GM12878 (cell line): ENCODE measurements at regions not wholly inside any gene's neighbourhood (a gene's known extent, or its start where the extent isn't known, plus 50 kb on each side); places are given as distances from the start of the nearest gene placed in this dataset.

Experiments used
- ATAC-seq: fragments of 200-7000 bp; cut with Tn5 transposase; 3 replicates; pipeline ENCODE4 v1.9.1; 2020; ENCODE audit warnings: mild to moderate bottlenecking, moderate library complexity
- BruUV-seq: library from RNA; stranded (reverse); fragments of 400-500 nt; replicated peaks from 2 replicates; lab custom pipeline; 2021; lab: Mats Ljungman, UMichigan
- CTCF ChIA-PET: fragments of 300-600 bp; sonication (Branson Sonifier 250); formaldehyde crosslinking; extraction: SDS; loops from one replicate; lab custom pipeline; 2021; ENCODE audit warnings: inconsistent platforms; lab: Yijun Ruan, JAX
- POLR2A ChIA-PET: fragments of 350-600 bp; formaldehyde crosslinking; extraction: SDS; loops from one replicate; lab custom pipeline; 2021; ENCODE audit warnings: inconsistent platforms; lab: Charles Lee
- RAD21 ChIA-PET: fragments of 300-600 bp; sonication (Branson Sonifier 250); formaldehyde crosslinking; loops from one replicate; lab custom pipeline; 2023; ENCODE audit warnings: antibody characterized with exemption; ENCODE audit not compliant: unreplicated experiment; lab: Charles Lee
- SMC1A ChIA-PET: fragments of 300-600 bp; sonication (Branson Sonifier 250); formaldehyde crosslinking; loops from one replicate; lab custom pipeline; 2023; ENCODE audit not compliant: unreplicated experiment, uncharacterized antibody; lab: Charles Lee
- DNase-seq: peaks from one replicate; pipeline ENCODE4 v3.0.0-alpha.2; 2011; ENCODE audit warnings: low read depth, low spot score
- FAIRE-seq: peaks from 3 replicates; lab custom pipeline; 2011; peaks lifted over from hg19 to GRCh38; lab: Jason Lieb, UNC
- H2AFZ ChIP-seq: 2 replicates; pipeline ENCODE4 v1.6.0; 2011; ENCODE audit warnings: low read depth, low read length, control low read depth; ENCODE audit not compliant: control insufficient read depth
- H3K27ac ChIP-seq: 2 replicates; pipeline ENCODE4 v1.5.1; 2011; ENCODE audit warnings: control low read depth; ENCODE audit not compliant: control insufficient read depth, insufficient read depth
- H3K27me3 ChIP-seq, 2 experiments: replicated peaks in 1 of 2; 2 replicates each; pipeline versions ENCODE4 v1.6.0 to v1.6.1; 2011; ENCODE audit warnings: low read length in 1 of 2; ENCODE audit not compliant: control insufficient read depth in 2 of 2, insufficient read depth in 2 of 2
- H3K36me3 ChIP-seq, 2 experiments: 2 replicates each; pipeline ENCODE4 v1.5.1; 2011; ENCODE audit warnings: low read length in 1 of 2; ENCODE audit not compliant: control insufficient read depth in 2 of 2, insufficient read depth in 2 of 2
- H3K4me1 ChIP-seq: 2 replicates; pipeline ENCODE4 v1.6.1; 2011; ENCODE audit warnings: mild to moderate bottlenecking, low read length, moderate library complexity, mixed read lengths; ENCODE audit not compliant: control insufficient read depth, insufficient read depth
- H3K4me2 ChIP-seq: 2 replicates; pipeline ENCODE4 v1.6.0; 2011; ENCODE audit warnings: control low read depth; ENCODE audit not compliant: control insufficient read depth, insufficient read depth
- H3K4me3 ChIP-seq: fragments of 200-600 bp; sonication (generic); 2 replicates; pipeline ENCODE4 v1.5.1; 2016
- H3K79me2 ChIP-seq: 2 replicates; pipeline ENCODE4 v1.6.0; 2011; ENCODE audit warnings: low read length; ENCODE audit not compliant: control insufficient read depth, insufficient read depth
- H3K9ac ChIP-seq: 2 replicates; pipeline ENCODE4 v1.8.0; 2011; ENCODE audit warnings: low read length, control low read depth, mixed read lengths; ENCODE audit not compliant: control insufficient read depth, insufficient read depth
- H3K9me3 ChIP-seq: replicated peaks from 3 replicates; pipeline ENCODE4 v1.5.1; 2011; ENCODE audit warnings: mild to moderate bottlenecking, low read length; ENCODE audit not compliant: control insufficient read depth, insufficient read depth
- H4K20me1 ChIP-seq: 2 replicates; pipeline ENCODE4 v1.6.0; 2011; ENCODE audit not compliant: control insufficient read depth, insufficient read depth
- BACH1 ChIP-seq: fragments of 450-650 bp; IDR thresholded peaks from 2 replicates; pipeline ENCODE4 v1.6.1; 2017; ENCODE audit warnings: mild to moderate bottlenecking, borderline replicate concordance
- BHLHE40 ChIP-seq, 2 experiments: fragments of 450-650 bp in 1 of 2; IDR thresholded peaks; 2 replicates each; pipeline ENCODE4 v1.6.1; 2011 to 2017; ENCODE audit warnings: low read depth in 2 of 2, borderline replicate concordance in 1 of 2, improper control_type of control experiment in 1 of 2, low read length in 1 of 2, mild to moderate bottlenecking in 1 of 2
- CEBPZ ChIP-seq: fragments of 150-350 bp; IDR thresholded peaks from 2 replicates; pipeline ENCODE4 v1.6.1; 2016; ENCODE audit warnings: low read depth, low read length
- EGR1 ChIP-seq, 2 experiments: IDR thresholded peaks; 1 replicate in 1 of 2; 2 replicates in 1 of 2; pipeline ENCODE4 v1.6.1; 2011 to 2012; ENCODE audit warnings: low read depth in 2 of 2, low read length in 2 of 2, borderline replicate concordance in 1 of 2, mild to moderate bottlenecking in 1 of 2, moderate library complexity in 1 of 2
- MEF2A ChIP-seq: IDR thresholded peaks from 2 replicates; pipeline ENCODE4 v1.6.1; 2011; ENCODE audit warnings: low read depth, mild to moderate bottlenecking, low read length, moderate library complexity; ENCODE audit not compliant: insufficient read depth
- MEF2B ChIP-seq: fragments of 450-650 bp; IDR thresholded peaks from 2 replicates; pipeline ENCODE4 v1.6.1; 2018; ENCODE audit warnings: mild to moderate bottlenecking, moderate library complexity; ENCODE audit not compliant: partially characterized antibody, poor library complexity, severe bottlenecking
- MYB ChIP-seq: fragments of 150-350 bp; IDR thresholded peaks from 2 replicates; pipeline ENCODE4 v1.6.1; 2014; ENCODE audit warnings: mild to moderate bottlenecking, low read depth, low read length, borderline replicate concordance
- NFYA ChIP-seq: IDR thresholded peaks from 2 replicates; pipeline ENCODE4 v1.6.1; 2011; ENCODE audit warnings: low read depth, mild to moderate bottlenecking, low read length, improper control_type of control experiment, borderline replicate concordance
- NR2C2 ChIP-seq: IDR thresholded peaks from 2 replicates; pipeline ENCODE4 v1.6.1; 2011; ENCODE audit warnings: borderline replicate concordance, low read depth; ENCODE audit not compliant: control insufficient read depth, insufficient read length
- NR2F1 ChIP-seq: fragments of 450-650 bp; conservative IDR thresholded peaks from 2 replicates; pipeline ENCODE4 v1.6.1; 2017; ENCODE audit warnings: mild to moderate bottlenecking
- SIX5 ChIP-seq: IDR thresholded peaks from 2 replicates; pipeline ENCODE4 v1.6.1; 2011; ENCODE audit warnings: mild to moderate bottlenecking, low read depth, low read length, moderate library complexity; ENCODE audit not compliant: severe bottlenecking
- ZBTB11 ChIP-seq: fragments of 450-650 bp; formaldehyde crosslinking; IDR thresholded peaks from 2 replicates; pipeline ENCODE4 v1.5.0; 2022; ENCODE audit warnings: mild to moderate bottlenecking, missing genetic modification characterization
- WGBS: methylation state at CpG from one replicate; pipeline ENCODE4 v1.1.6; 2016; ENCODE audit warnings: low lambda C conversion rate; ENCODE audit not compliant: insufficient replicate concordance, insufficient coverage; ENCODE audit errors: missing lambda C conversion rate; 5-methylcytosine and 5-hydroxymethylcytosine counted together
- in situ Hi-C: fragments of 300-500 bp; cut with MboI; formaldehyde crosslinking; loops from 9 replicates; pipeline ENCODE4 v1.14.3; 2018; ENCODE audit warnings: mixed read lengths
- intact Hi-C: fragments of 100-400 bp; cut with micrococcal nuclease; formaldehyde crosslinking; loops from one replicate; pipeline ENCODE4 v1.14.2; 2022; ENCODE audit not compliant: unreplicated experiment

- TF ChIP-seq NR2F1 = no peak
- TF ChIP-seq MYB = no peak
- no peak for TF ChIP-seq EGR1 (IDR thresholded peaks at IDR 0.05; ENCODE audit: borderline replicate concordance in 1 of 2, low read depth in 2 of 2, low read length in 2 of 2)
- no peak for TF ChIP-seq CEBPZ
- no peak for TF ChIP-seq NR2C2
- TF ChIP-seq NFYA = no peak
- no peak for TF ChIP-seq MEF2A
- no peak for TF ChIP-seq SIX5
- no peak for TF ChIP-seq BHLHE40 (IDR thresholded peaks at IDR 0.05; ENCODE audit: borderline replicate concordance in 1 of 2, low read depth in 2 of 2, low read length in 1 of 2)
- TF ChIP-seq MEF2B = no peak
- TF ChIP-seq ZBTB11 (CRISPR knock-in tag) = no peak
- TF ChIP-seq BACH1 = no peak
- Histone ChIP-seq H3K4me2 (no peak overlapping the region), H3K9me3 (no peaks in the 10 kb centered on the region), H3K9ac (no peak overlapping the region), H3K27ac (no peak overlapping the region), H3K27me3 (no peaks in the 10 kb centered on the region), H4K20me1 (no peaks in the 10 kb centered on the region), H3K4me1 (no peaks in the 10 kb centered on the region), H3K79me2 (no peaks in the 10 kb centered on the region), H2AFZ (no peak overlapping the region), H3K4me3 (no peak overlapping the region), H3K36me3 (no peaks in the 10 kb centered on the region)
- DNase-seq = no peak
- intact Hi-C loops = no loop called here
- in situ Hi-C loops = no loop called here
- SMC1A ChIA-PET = no interaction called here
- no peak for ATAC-seq
- no TSS peak for BruUV-seq
- POLR2A ChIA-PET = no interaction called here
- RAD21 ChIA-PET = no interaction called here
- WGBS = 32% methylated on average over 2 of the region's 2 CpGs
- no peak for FAIRE-seq
- CTCF ChIA-PET = interaction anchor here (0.6 kb wide), 1 partner anchor 21 kb away, joined by 3 read pairs; no protein-coding TSS in a partner anchor
These were observed 1115.1 kb downstream of the XPNPEP1 start for GRCh38 chr10:108808228-108808627.
